Pons (tissue), 1 donor: ENCODE measurements at regions not wholly inside any gene's neighbourhood (a gene's known extent, or its start where the extent isn't known, plus 50 kb on each side); places are given as distances from the start of the nearest gene placed in this dataset.
A peak's percentile ranks its signal among the peaks of the same experiment; 100 is the strongest.

Source experiments
- DNase-seq: peaks from one replicate; pipeline ENCODE4 v3.0.0-alpha.2; 2016; ENCODE audit warnings: low spot score

- DNase-seq: no peak
These were observed 66.4 kb upstream of the DUSP22 start for GRCh38 chr6:225907-226306.

- DNase-seq: no peak
These were observed 65.7 kb upstream of the DUSP22 start for GRCh38 chr6:226516-227073.

GRCh38 chr6:227074-227782, 65.1 kb upstream of the DUSP22 start:
- DNase-seq: peak; percentile 69

- no peak for DNase-seq
These were observed 64.4 kb upstream of the DUSP22 start for GRCh38 chr6:227812-228338.

- no peak for DNase-seq
These were observed 63.2 kb upstream of the DUSP22 start for GRCh38 chr6:228881-229651.

- DNase-seq: no peak
These were observed 60.5 kb upstream of the DUSP22 start for GRCh38 chr6:231779-232178.

GRCh38 chr6:232982-233640, 59.2 kb upstream of the DUSP22 start:
- DNase-seq: no peak

- DNase-seq: no peak
These were observed 57.4 kb upstream of the DUSP22 start for GRCh38 chr6:234706-235372.

GRCh38 chr6:235763-236360, 56.4 kb upstream of the DUSP22 start:
- no peak for DNase-seq

GRCh38 chr6:236519-236918, 55.8 kb upstream of the DUSP22 start:
- DNase-seq: no peak

- no peak for DNase-seq
These were observed 52.1 kb upstream of the DUSP22 start for GRCh38 chr6:240151-240550.

- DNase-seq: no peak
These were observed 50.9 kb upstream of the DUSP22 start for GRCh38 chr6:241336-241865.
